ENCODE measurements at regions not wholly inside any gene's neighbourhood (a gene's known extent, or its start where the extent isn't known, plus 50 kb on each side); places are given as distances from the start of the nearest gene placed in this dataset.

- ChIA-PET CTCF (interaction anchor here (0.6 kb wide), 1 partner anchor 1586 kb away, joined by 3 read pairs; no protein-coding TSS in a partner anchor), POLR2A (no interaction called here)
- Histone ChIP-seq H3K4me1 (ENCODE audit: control insufficient read depth, insufficient read depth, low read length) (no peaks in the 10 kb centered on the region), H3K36me3 (ENCODE audit: control insufficient read depth in 2 of 2, insufficient read depth in 1 of 2, low read length in 2 of 2) (no peaks in the 10 kb centered on the region), H3K4me3 (ENCODE audit: low read depth, low read length) (no peak overlapping the region), H3K9me3 (ENCODE audit: control insufficient read depth, insufficient read depth, low read depth, low read length) (no peaks in the 10 kb centered on the region), H3K27ac (ENCODE audit: extremely low read depth, low read depth, low read length) (no peak overlapping the region)
- TF ChIP-seq ZNF449 (tag by site-specific recombination; IDR thresholded peaks at IDR 0.05) (no peak), ZNF837 (tag by site-specific recombination; IDR thresholded peaks at IDR 0.05) (no peak), ZFP69B (tag by site-specific recombination; IDR thresholded peaks at IDR 0.05) (no peak), TRIM28 (IDR thresholded peaks at IDR 0.05; ENCODE audit: borderline replicate concordance, low read length) (no peak), ZNF624 (tag by site-specific recombination; IDR thresholded peaks at IDR 0.05) (no peak), ELK4 (IDR thresholded peaks at IDR 0.05; ENCODE audit: borderline replicate concordance, low read depth, low read length) (no peak), GLIS1 (tag by site-specific recombination; IDR thresholded peaks at IDR 0.05) (no peak), ZNF571 (tag by site-specific recombination; IDR thresholded peaks at IDR 0.05) (no peak), EGR2 (tag by site-specific recombination; IDR thresholded peaks at IDR 0.05; ENCODE audit: low read depth) (no peak)
Measured at GRCh38 chr12:60977966-60978365, 1282.2 kb upstream of the USP15 start.

GRCh38 chr12:60980558-60980957, 1279.6 kb upstream of the USP15 start:
- Histone ChIP-seq H3K4me3 (ENCODE audit: low read depth, low read length) (no peak overlapping the region), H3K9me3 (ENCODE audit: control insufficient read depth, insufficient read depth, low read depth, low read length) (no peaks in the 10 kb centered on the region), H3K27ac (ENCODE audit: extremely low read depth, low read depth, low read length) (no peak overlapping the region), H3K36me3 (ENCODE audit: control insufficient read depth in 2 of 2, insufficient read depth in 1 of 2, low read length in 2 of 2) (no peaks in the 10 kb centered on the region), H3K4me1 (ENCODE audit: control insufficient read depth, insufficient read depth, low read length) (no peaks in the 10 kb centered on the region)
- POLR2A ChIA-PET: no interaction called here
- CTCF ChIA-PET: no interaction called here
- TF ChIP-seq ZNF521 (tag by site-specific recombination; IDR thresholded peaks at IDR 0.05) (no peak), ZNF585B (tag by site-specific recombination; IDR thresholded peaks at IDR 0.05) (no peak), ZBTB49 (tag by site-specific recombination; IDR thresholded peaks at IDR 0.05; ENCODE audit: low read depth) (no peak), ZNF621 (tag by site-specific recombination; IDR thresholded peaks at IDR 0.05) (no peak), WT1 (tag by site-specific recombination; IDR thresholded peaks at IDR 0.05) (no peak), GLIS1 (tag by site-specific recombination; IDR thresholded peaks at IDR 0.05) (no peak), ZNF354C (tag by site-specific recombination; IDR thresholded peaks at IDR 0.05; ENCODE audit: borderline replicate concordance, low read depth) (no peak), ZSCAN16 (tag by site-specific recombination; IDR thresholded peaks at IDR 0.05) (no peak), ZNF433 (tag by site-specific recombination; IDR thresholded peaks at IDR 0.05; ENCODE audit: low read depth) (no peak), ZNF214 (tag by site-specific recombination; IDR thresholded peaks at IDR 0.05; ENCODE audit: borderline replicate concordance) (no peak), YY1 (tag by site-specific recombination; IDR thresholded peaks at IDR 0.05) (no peak), ZNF48 (tag by site-specific recombination; IDR thresholded peaks at IDR 0.05) (no peak), ZSCAN4 (tag by site-specific recombination; IDR thresholded peaks at IDR 0.05) (no peak), ZNF600 (tag by site-specific recombination; IDR thresholded peaks at IDR 0.05) (no peak), ZNF624 (tag by site-specific recombination; IDR thresholded peaks at IDR 0.05) (no peak), ZNF10 (tag by site-specific recombination; IDR thresholded peaks at IDR 0.05) (no peak), ZNF677 (tag by site-specific recombination; IDR thresholded peaks at IDR 0.05) (no peak)

All from HEK293 (cell line).